HepG2 (cell line): ENCODE measurements at regions not wholly inside any gene's neighbourhood (a gene's known extent, or its start where the extent isn't known, plus 50 kb on each side); places are given as distances from the start of the nearest gene placed in this dataset.

ENCODE experiments used
- ATAC-seq: fragments of 200-7000 bp; cut with Tn5 transposase; 3 replicates; pipeline ENCODE4 v1.9.1; 2020; ENCODE audit warnings: mild to moderate bottlenecking, moderate library complexity
- BruUV-seq: library from RNA; stranded (reverse); fragments of 400-500 nt; replicated peaks from 2 replicates; lab custom pipeline; 2021; lab: Mats Ljungman, UMichigan
- CTCF ChIA-PET: fragments of 300-600 bp; formaldehyde crosslinking; extraction: SDS; loops from one replicate; lab custom pipeline; 2021; ENCODE audit warnings: low total read pairs, inconsistent platforms, low intra/inter-chr PET ratio; lab: Yijun Ruan, JAX
- POLR2A ChIA-PET: fragments of 350-600 bp; sonication (Branson Sonifier 250); formaldehyde crosslinking; loops from one replicate; lab custom pipeline; 2020; ENCODE audit warnings: antibody characterized with exemption, inconsistent platforms; lab: Yijun Ruan, JAX
- DNase-seq: peaks from one replicate; pipeline ENCODE4 v3.0.0-alpha.2; 2015; ENCODE audit warnings: low spot score
- FAIRE-seq: peaks from 3 replicates; lab custom pipeline; 2011; peaks lifted over from hg19 to GRCh38; lab: Jason Lieb, UNC
- H2AFZ ChIP-seq: one replicate; pipeline ENCODE4 v1.6.1; 2011; ENCODE audit warnings: low read length, inconsistent platforms
- H3K27ac ChIP-seq: fragments of 300-600 bp; 3 replicates; pipeline ENCODE4 v1.8.0; 2011; ENCODE audit warnings: mixed run types, mild to moderate bottlenecking, mixed read lengths, low read length, inconsistent platforms; ENCODE audit not compliant: insufficient read depth; ENCODE audit errors: extremely low read length
- H3K27me3 ChIP-seq, 2 experiments: fragments of 200-600 bp in 1 of 2; 2 replicates in 1 of 2; 3 replicates in 1 of 2; pipeline versions ENCODE4 v1.6.0 to v1.8.0; 2011; ENCODE audit warnings: low read length in 2 of 2, mild to moderate bottlenecking in 2 of 2, moderate library complexity in 2 of 2, inconsistent platforms in 1 of 2; ENCODE audit not compliant: insufficient read depth in 2 of 2, control insufficient read depth in 1 of 2
- H3K36me3 ChIP-seq, 2 experiments: fragments of 200-600 bp in 1 of 2; replicated peaks in 1 of 2; 2 replicates in 1 of 2; 3 replicates in 1 of 2; pipeline versions ENCODE4 v1.5.1 to v1.8.0; 2011; ENCODE audit warnings: low read length in 2 of 2, inconsistent platforms in 1 of 2; ENCODE audit not compliant: insufficient read depth in 2 of 2, control insufficient read depth in 1 of 2
- H3K4me1 ChIP-seq: 2 replicates; pipeline ENCODE4 v1.5.1; 2012; ENCODE audit warnings: low read length, inconsistent platforms; ENCODE audit not compliant: insufficient read depth
- H3K4me2 ChIP-seq: 2 replicates; pipeline ENCODE4 v1.6.0; 2011; ENCODE audit warnings: low read depth, low read length, inconsistent platforms
- H3K4me3 ChIP-seq, 3 experiments: fragments of 200-600 bp in 1 of 3; sonication (generic), shearing (Covaris generic) in 1 of 3; replicated peaks in 1 of 3; 2 replicates each; pipeline ENCODE4 v1.5.1; 2011 to 2016; ENCODE audit warnings: low read length in 3 of 3, inconsistent platforms in 2 of 3, low read depth in 2 of 3, mild to moderate bottlenecking in 2 of 3, control low read depth in 1 of 3, mixed read lengths in 1 of 3; ENCODE audit not compliant: insufficient read depth in 1 of 3
- H3K79me2 ChIP-seq: one replicate; pipeline ENCODE4 v1.6.1; 2011; ENCODE audit warnings: low read length, inconsistent platforms; ENCODE audit not compliant: insufficient read depth
- H3K9ac ChIP-seq: 2 replicates; pipeline ENCODE4 v1.6.0; 2011; ENCODE audit warnings: mild to moderate bottlenecking, low read depth, low read length, inconsistent platforms; ENCODE audit not compliant: insufficient read depth
- H3K9me3 ChIP-seq: 2 replicates; pipeline ENCODE4 v1.5.1; 2012; ENCODE audit warnings: mild to moderate bottlenecking, low read length
- H4K20me1 ChIP-seq: 2 replicates; pipeline ENCODE4 v1.6.0; 2011; ENCODE audit warnings: inconsistent platforms, mild to moderate bottlenecking, low read length, moderate library complexity; ENCODE audit not compliant: insufficient read depth
- ELF3 ChIP-seq: IDR thresholded peaks from 2 replicates; pipeline ENCODE4 v1.6.1; 2016; ENCODE audit warnings: missing genetic modification reagents, missing compliant biosample characterization
- EZH2 ChIP-seq: conservative IDR thresholded peaks from 2 replicates; pipeline ENCODE4 v1.6.1; 2012; ENCODE audit warnings: mild to moderate bottlenecking, low read depth, low read length, moderate library complexity
- GATA4 ChIP-seq: sonication (generic); IDR thresholded peaks from 2 replicates; pipeline ENCODE4 v1.6.1; 2016; ENCODE audit warnings: antibody characterized with exemption, low read depth, borderline replicate concordance
- IRF9 ChIP-seq: sonication (generic); formaldehyde crosslinking; IDR thresholded peaks from 2 replicates; pipeline ENCODE4 v1.8.0; 2022; ENCODE audit warnings: missing genetic modification reagents, mild to moderate bottlenecking, borderline replicate concordance
- JUN ChIP-seq: sonication (generic); formaldehyde crosslinking; IDR thresholded peaks from 2 replicates; pipeline ENCODE4 v1.4.0; 2020; ENCODE audit warnings: mild to moderate bottlenecking, missing genetic modification reagents
- KLF11 ChIP-seq: IDR thresholded peaks from 2 replicates; pipeline ENCODE4 v1.6.1; 2016; ENCODE audit warnings: missing compliant biosample characterization
- NFAT5 ChIP-seq: sonication (generic); formaldehyde crosslinking; IDR thresholded peaks from 2 replicates; pipeline ENCODE4 v1.4.0; 2020; ENCODE audit warnings: missing genetic modification reagents
- TERF1 ChIP-seq: sonication (generic); formaldehyde crosslinking; IDR thresholded peaks from 2 replicates; pipeline ENCODE4 v1.8.0; 2022; ENCODE audit warnings: mild to moderate bottlenecking, missing genetic modification reagents, moderate library complexity
- THRA ChIP-seq: sonication (generic); formaldehyde crosslinking; IDR thresholded peaks from 2 replicates; pipeline ENCODE4 v1.4.0; 2020; ENCODE audit warnings: missing genetic modification reagents, borderline replicate concordance
- TMF1 ChIP-seq: sonication (generic); formaldehyde crosslinking; IDR thresholded peaks from 2 replicates; pipeline ENCODE4 v1.8.1; 2022; ENCODE audit warnings: low read depth, missing genetic modification reagents
- WGBS: methylation state at CpG from one replicate; pipeline ENCODE4 v1.1.6; 2017; ENCODE audit warnings: low lambda C conversion rate; 5-methylcytosine and 5-hydroxymethylcytosine counted together
- in situ Hi-C: cut with HindIII; loops from 2 replicates; pipeline ENCODE4 v1.10.0; 2017; ENCODE audit warnings: low pct_unique_long_range_greater_than_20kb; ENCODE audit not compliant: extremely low pct_ligation_motif_present
- intact Hi-C: fragments of 100-400 bp; cut with micrococcal nuclease; formaldehyde crosslinking; loops from one replicate; pipeline ENCODE4 v1.10.0; 2022; ENCODE audit not compliant: unreplicated experiment

GRCh38 chr12:19005257-19005801 is 124.2 kb upstream of the PLEKHA5 start:
- Histone ChIP-seq H3K27me3 (no peaks in the 10 kb centered on the region), H3K36me3 (no peaks in the 10 kb centered on the region)
- TF ChIP-seq KLF11 (CRISPR knock-in tag) (no peak), JUN (CRISPR knock-in tag) (no peak), ELF3 (CRISPR knock-in tag) (no peak), TMF1 (CRISPR knock-in tag) (no peak), TERF1 (no peak), THRA (CRISPR knock-in tag) (no peak), NFAT5 (CRISPR knock-in tag) (no peak), GATA4 (no peak), IRF9 (CRISPR knock-in tag) (no peak), EZH2 (no peak)
- TF ChIP-seq, all 625 proteins: peak for 0
- H3K79me2 ChIP-seq: no peaks in the 10 kb centered on the region
- intact Hi-C loops: no loop called here
- WGBS: 93% methylated on average over 4 of the region's 4 CpGs
- no peaks in the 10 kb centered on the region for H4K20me1 ChIP-seq
- FAIRE-seq: no peak
- no peaks in the 10 kb centered on the region for H3K9me3 ChIP-seq
- no peak overlapping the region for H3K4me3 ChIP-seq
- BruUV-seq: no TSS peak
- in situ Hi-C loops: no loop called here
- H3K4me2 ChIP-seq: no peak overlapping the region
- no peak overlapping the region for H3K27ac ChIP-seq
- H2AFZ ChIP-seq: no peak overlapping the region
- POLR2A ChIA-PET: no interaction called here
- no peak for ATAC-seq
- no peak overlapping the region for H3K9ac ChIP-seq
- CTCF ChIA-PET: no interaction called here
- no peaks in the 10 kb centered on the region for H3K4me1 ChIP-seq
- no peak for DNase-seq
